ENCODE measurements at regions not wholly inside any gene's neighbourhood (a gene's known extent, or its start where the extent isn't known, plus 50 kb on each side); places are given as distances from the start of the nearest gene placed in this dataset.

- TF ChIP-seq POLR2AphosphoS5 (IDR thresholded peaks at IDR 0.05; ENCODE audit: low read depth, low read length) (no peak), POLR2A (IDR thresholded peaks at IDR 0.05; ENCODE audit: low read depth, low read length) (no peak), TAF1 (IDR thresholded peaks at IDR 0.05; ENCODE audit: borderline replicate concordance, low read depth, low read length) (no peak)
Measured at GRCh38 chr4:144313370-144313769, 172.9 kb upstream of the GYPA start.

Measured in GM12892 (cell line).